HK-2 (cell line): ENCODE measurements at regions not wholly inside any gene's neighbourhood (a gene's known extent, or its start where the extent isn't known, plus 50 kb on each side); places are given as distances from the start of the nearest gene placed in this dataset.

Experiments used
- DNase-seq: peaks from one replicate; pipeline ENCODE4 v3.0.0-alpha.2; 2018; ENCODE audit not compliant: unreplicated experiment

GRCh38 chr13:47064381-47064780 is 167.5 kb upstream of the HTR2A start:
- no peak for DNase-seq

GRCh38 chr13:47049276-47049989 is 152.6 kb upstream of the HTR2A start:
- no peak for DNase-seq

- no peak for DNase-seq
These were observed 149.9 kb upstream of the HTR2A start for GRCh38 chr13:47046706-47047105.

GRCh38 chr13:47044842-47045241 is 148.0 kb upstream of the HTR2A start:
- no peak for DNase-seq

GRCh38 chr13:47039106-47039505 is 142.3 kb upstream of the HTR2A start:
- DNase-seq: no peak

- no peak for DNase-seq
These were observed 141.3 kb upstream of the HTR2A start for GRCh38 chr13:47038188-47038587.

GRCh38 chr13:47036294-47037008 is 139.6 kb upstream of the HTR2A start:
- DNase-seq: no peak

GRCh38 chr13:47033216-47033615 is 136.4 kb upstream of the HTR2A start:
- peak; percentile 0 for DNase-seq

- no peak for DNase-seq
These were observed 131.1 kb upstream of the HTR2A start for GRCh38 chr13:47027780-47028437.

GRCh38 chr13:47025791-47026447 is 129.1 kb upstream of the HTR2A start:
- no peak for DNase-seq

- DNase-seq: no peak
These were observed 123.1 kb upstream of the HTR2A start for GRCh38 chr13:47019977-47020376.

GRCh38 chr13:47017476-47017875 is 120.6 kb upstream of the HTR2A start:
- DNase-seq: no peak

- no peak for DNase-seq
These were observed 111.5 kb upstream of the HTR2A start for GRCh38 chr13:47008318-47008717.

GRCh38 chr13:47005756-47006414 is 109.0 kb upstream of the HTR2A start:
- no peak for DNase-seq

- DNase-seq: no peak
These were observed 107.7 kb upstream of the HTR2A start for GRCh38 chr13:47004540-47004939.

- DNase-seq: no peak
These were observed 107.2 kb upstream of the HTR2A start for GRCh38 chr13:47004027-47004426.

GRCh38 chr13:47000165-47000564 is 103.3 kb upstream of the HTR2A start:
- no peak for DNase-seq

GRCh38 chr13:46996316-46997030 is 99.6 kb upstream of the HTR2A start:
- no peak for DNase-seq

GRCh38 chr13:46995874-46996273 is 99.0 kb upstream of the HTR2A start:
- DNase-seq: no peak

GRCh38 chr13:46994492-46994891 is 97.6 kb upstream of the HTR2A start:
- DNase-seq: no peak

GRCh38 chr13:46992383-46992952 is 95.6 kb upstream of the HTR2A start:
- no peak for DNase-seq
